Lower leg skin (tissue), 4 donors: ENCODE measurements at regions not wholly inside any gene's neighbourhood (a gene's known extent, or its start where the extent isn't known, plus 50 kb on each side); places are given as distances from the start of the nearest gene placed in this dataset.

ENCODE experiments used
- DNase-seq, 2 donors: peaks; one replicate each; pipeline ENCODE4 v3.0.0-alpha.2; 2019; ENCODE audit warnings: low spot score in 2 of 2
- H3K4me3 ChIP-seq: fragments of 200-600 bp; sonication (generic); 2 replicates; pipeline ENCODE4 v1.5.1; 2017; ENCODE audit warnings: mild to moderate bottlenecking, low read depth; ENCODE audit not compliant: poor library complexity, severe bottlenecking
- CTCF ChIP-seq, 3 donors: fragments of 450-650 bp; IDR thresholded peaks; one replicate each; pipeline ENCODE4 v1.5.1; 2016; ENCODE audit warnings: antibody characterized with exemption in 3 of 3, mild to moderate bottlenecking in 3 of 3, moderate library complexity in 2 of 3
- POLR2A ChIP-seq, 2 donors: fragments of 450-650 bp; IDR thresholded peaks; one replicate each; pipeline ENCODE4 v1.6.1; 2016 to 2017; ENCODE audit warnings: antibody characterized with exemption in 2 of 2, mild to moderate bottlenecking in 1 of 2, moderate library complexity in 1 of 2
- WGBS, 2 donors: methylation state at CpG; one replicate each; pipeline ENCODE4 v1.1.5; 2018; 5-methylcytosine and 5-hydroxymethylcytosine counted together
- intact Hi-C: fragments of 100-400 bp; cut with DNase I; formaldehyde crosslinking; loops from one replicate; pipeline ENCODE4 v1.15.0; 2023; ENCODE audit warnings: low total_unique reads

DNA sequence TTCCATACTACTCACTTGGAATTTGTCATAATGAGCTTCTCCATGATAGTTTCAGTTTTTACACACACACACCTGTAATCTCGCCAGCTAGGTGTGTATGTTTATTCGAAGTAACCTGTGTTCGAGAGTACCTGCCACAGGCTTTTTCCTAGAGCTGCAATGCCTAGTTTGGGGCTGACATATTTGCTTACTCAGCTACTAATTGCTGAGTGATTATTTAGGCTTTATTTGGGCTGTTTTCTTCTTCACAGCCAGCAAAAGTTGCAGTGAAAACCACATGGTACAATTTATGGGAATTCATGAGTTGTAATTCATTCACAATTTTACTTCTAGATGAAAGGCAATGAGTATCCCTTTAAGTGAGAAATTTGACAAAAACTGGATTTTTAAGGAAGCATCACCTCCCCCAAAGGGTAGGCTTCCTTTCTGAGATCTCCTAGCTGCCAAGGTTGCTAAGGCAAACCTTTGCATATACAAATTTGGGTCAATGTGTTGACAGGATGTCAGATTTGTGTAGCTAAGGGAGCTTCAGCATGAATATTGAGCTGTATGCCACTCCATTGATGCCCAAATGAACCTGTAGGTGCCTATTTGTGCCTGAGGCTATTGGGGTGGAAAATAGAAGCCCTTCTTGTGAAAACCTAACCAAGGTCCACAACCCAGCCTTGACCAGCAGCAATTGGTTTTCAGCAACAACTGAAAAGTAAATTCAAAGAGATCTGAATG lies 108.7 kb upstream of the OTX2 start:
- H3K4me3 ChIP-seq = no peak overlapping the region
- no peak for DNase-seq
- TF ChIP-seq CTCF (IDR thresholded peaks at IDR 0.05) (no peak), POLR2A (IDR thresholded peaks at IDR 0.05) (no peak)
- WGBS, 2 donors = 24 to 48% methylated on average over 3 of the region's 3 CpGs
- intact Hi-C loops = no loop called here

- no peak for DNase-seq
- no peak overlapping the region for H3K4me3 ChIP-seq
- TF ChIP-seq POLR2A (IDR thresholded peaks at IDR 0.05) (no peak), CTCF (IDR thresholded peaks at IDR 0.05) (no peak)
- 28 to 31% methylated on average over 5 of the region's 5 CpGs for WGBS, 2 donors
- intact Hi-C loops = no loop called here
Measured at GRCh38 chr14:56905282-56905681, 95.0 kb upstream of the OTX2 start.

DNA sequence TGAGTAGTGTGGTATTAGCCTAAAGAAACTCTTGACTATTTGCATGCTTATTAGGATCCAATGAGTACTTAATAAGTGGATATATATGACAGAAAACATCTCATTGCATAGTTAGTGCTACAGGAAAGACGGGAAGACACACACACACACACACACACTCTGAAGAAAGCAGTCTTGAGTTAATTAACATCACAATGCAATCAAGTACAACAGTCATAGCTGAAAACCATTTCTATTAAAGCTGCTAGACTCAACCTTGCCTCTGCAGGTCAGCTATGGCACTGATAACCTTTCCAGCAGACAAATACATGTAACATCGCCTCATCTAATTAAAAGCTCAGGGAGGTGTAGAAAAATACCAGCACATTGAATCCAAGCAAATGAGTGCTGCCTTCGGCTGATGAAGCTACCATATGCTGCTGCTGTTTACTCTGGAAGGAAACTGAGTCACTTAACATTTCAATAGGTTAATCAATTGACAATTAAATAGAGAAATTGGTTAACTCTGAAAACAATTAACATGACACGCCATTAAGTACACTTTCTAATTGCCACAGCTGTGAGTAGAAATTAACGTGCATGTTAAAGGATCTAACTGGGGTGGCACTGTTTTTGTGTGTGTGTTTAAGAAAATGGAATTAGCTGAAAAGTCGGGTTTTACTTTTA lies 93.2 kb upstream of the OTX2 start:
- intact Hi-C loops = no loop called here
- no peak overlapping the region for H3K4me3 ChIP-seq
- no peak for DNase-seq
- WGBS, 2 donors = 44 to 47% methylated on average over 6 of the region's 6 CpGs
- TF ChIP-seq POLR2A (IDR thresholded peaks at IDR 0.05) (no peak), CTCF (IDR thresholded peaks at IDR 0.05) (no peak)

DNA sequence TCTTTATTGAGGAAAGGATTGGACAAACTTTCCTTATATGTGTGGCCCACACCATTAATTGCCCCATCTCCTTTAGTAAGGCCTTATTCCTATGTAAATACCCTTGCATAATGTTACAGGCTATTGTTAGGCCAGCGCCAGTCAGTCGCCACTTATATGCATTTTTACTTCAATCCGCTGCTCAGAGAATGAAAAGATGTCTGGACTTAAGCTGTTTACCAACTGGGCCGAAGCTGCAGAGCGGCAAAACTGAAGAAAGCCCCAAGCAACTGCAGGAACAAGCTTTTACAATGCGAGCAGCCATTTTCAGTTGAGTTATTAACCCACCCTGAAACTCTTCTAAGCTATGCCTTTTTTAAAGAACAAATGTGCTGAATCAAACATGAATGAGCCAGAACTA lies 92.1 kb upstream of the OTX2 start:
- WGBS, 2 donors = 74% methylated on average over 6 of the region's 6 CpGs
- TF ChIP-seq CTCF (IDR thresholded peaks at IDR 0.05) (no peak), POLR2A (IDR thresholded peaks at IDR 0.05) (no peak)
- no peak overlapping the region for H3K4me3 ChIP-seq
- intact Hi-C loops = no loop called here
- no peak for DNase-seq

- TF ChIP-seq CTCF (IDR thresholded peaks at IDR 0.05) = no peak
- TF ChIP-seq POLR2A (IDR thresholded peaks at IDR 0.05) = no peak
- intact Hi-C loops = no loop called here
- DNase-seq = no peak
- H3K4me3 ChIP-seq = no peak overlapping the region
- 60 to 65% methylated on average over 6 of the region's 6 CpGs for WGBS, 2 donors
Measured at GRCh38 chr14:56900726-56901125, 90.4 kb upstream of the OTX2 start.
